GM23248 (cell line): ENCODE measurements at regions not wholly inside any gene's neighbourhood (a gene's known extent, or its start where the extent isn't known, plus 50 kb on each side); places are given as distances from the start of the nearest gene placed in this dataset.

Source experiments
- DNase-seq: peaks from one replicate; pipeline ENCODE4 v3.0.0-alpha.2; 2015
- H2AFZ ChIP-seq: fragments of 200-600 bp; sonication (generic); 2 replicates; pipeline ENCODE4 v1.6.1; 2016; ENCODE audit warnings: antibody characterized with exemption
- H3F3A ChIP-seq: fragments of 200-600 bp; sonication (generic); 2 replicates; pipeline ENCODE4 v1.6.1; 2016; ENCODE audit warnings: mild to moderate bottlenecking, antibody characterized with exemption, mixed run types; ENCODE audit not compliant: insufficient read depth
- H3K27ac ChIP-seq: fragments of 200-600 bp; sonication (generic); 2 replicates; pipeline ENCODE4 v1.5.1; 2016; ENCODE audit warnings: mild to moderate bottlenecking
- H3K27me3 ChIP-seq: fragments of 200-600 bp; sonication (generic); replicated peaks from 2 replicates; pipeline ENCODE4 v1.6.1; 2016; ENCODE audit warnings: mild to moderate bottlenecking; ENCODE audit not compliant: insufficient read depth
- H3K36me3 ChIP-seq: fragments of 200-600 bp; sonication (generic); 2 replicates; pipeline ENCODE4 v1.6.1; 2016; ENCODE audit warnings: low read depth, mild to moderate bottlenecking
- H3K4me1 ChIP-seq: fragments of 200-600 bp; sonication (generic); 2 replicates; pipeline ENCODE4 v1.6.1; 2016; ENCODE audit warnings: mild to moderate bottlenecking; ENCODE audit not compliant: insufficient read depth
- H3K4me2 ChIP-seq: fragments of 200-600 bp; sonication (generic); one replicate; pipeline ENCODE4 v1.6.1; 2016; ENCODE audit warnings: mild to moderate bottlenecking; ENCODE audit not compliant: unreplicated experiment
- H3K4me3 ChIP-seq: fragments of 200-600 bp; sonication (generic); 2 replicates; pipeline ENCODE4 v1.5.1; 2016; ENCODE audit warnings: mild to moderate bottlenecking
- H3K79me2 ChIP-seq: fragments of 200-600 bp; sonication (generic); 2 replicates; pipeline ENCODE4 v1.6.1; 2016; ENCODE audit warnings: mild to moderate bottlenecking; ENCODE audit not compliant: insufficient read depth
- H3K9ac ChIP-seq: fragments of 200-600 bp; sonication (generic); 2 replicates; pipeline ENCODE4 v1.6.1; 2016; ENCODE audit warnings: mild to moderate bottlenecking
- H3K9me2 ChIP-seq: fragments of 200-600 bp; sonication (generic); 2 replicates; pipeline ENCODE4 v1.6.1; 2016; ENCODE audit warnings: mixed run types, mild to moderate bottlenecking, moderate library complexity; ENCODE audit not compliant: insufficient read depth
- H3K9me3 ChIP-seq: fragments of 200-600 bp; sonication (generic); one replicate; pipeline ENCODE4 v1.6.1; 2017; ENCODE audit warnings: low read depth
- H4K20me1 ChIP-seq: fragments of 200-600 bp; sonication (generic); 2 replicates; pipeline ENCODE4 v1.6.0; 2016; ENCODE audit not compliant: insufficient read depth
- EZH2 ChIP-seq: fragments of 200-600 bp; sonication (generic); IDR thresholded peaks from 2 replicates; pipeline ENCODE4 v1.6.1; 2018; ENCODE audit warnings: antibody characterized with exemption, mild to moderate bottlenecking; ENCODE audit not compliant: insufficient read depth, poor library complexity, severe bottlenecking
- EZH2phosphoT487 ChIP-seq: fragments of 200-600 bp; sonication (generic); IDR thresholded peaks from 2 replicates; pipeline ENCODE4 v1.6.1; 2018; ENCODE audit warnings: antibody characterized with exemption, moderate library complexity, mild to moderate bottlenecking, low read depth; ENCODE audit not compliant: insufficient read depth
- WGBS, 2 experiments: methylation state at CpG; one replicate each; pipeline ENCODE4 v1.1.6; 2015 to 2017; ENCODE audit warnings: low lambda C conversion rate in 2 of 2, low coverage in 1 of 2; ENCODE audit errors: missing lambda C conversion rate in 2 of 2; 5-methylcytosine and 5-hydroxymethylcytosine counted together
- in situ Hi-C: fragments of 300-500 bp; cut with MboI; formaldehyde crosslinking; loops from 2 replicates; pipeline ENCODE4 v1.15.0; 2020

DNA sequence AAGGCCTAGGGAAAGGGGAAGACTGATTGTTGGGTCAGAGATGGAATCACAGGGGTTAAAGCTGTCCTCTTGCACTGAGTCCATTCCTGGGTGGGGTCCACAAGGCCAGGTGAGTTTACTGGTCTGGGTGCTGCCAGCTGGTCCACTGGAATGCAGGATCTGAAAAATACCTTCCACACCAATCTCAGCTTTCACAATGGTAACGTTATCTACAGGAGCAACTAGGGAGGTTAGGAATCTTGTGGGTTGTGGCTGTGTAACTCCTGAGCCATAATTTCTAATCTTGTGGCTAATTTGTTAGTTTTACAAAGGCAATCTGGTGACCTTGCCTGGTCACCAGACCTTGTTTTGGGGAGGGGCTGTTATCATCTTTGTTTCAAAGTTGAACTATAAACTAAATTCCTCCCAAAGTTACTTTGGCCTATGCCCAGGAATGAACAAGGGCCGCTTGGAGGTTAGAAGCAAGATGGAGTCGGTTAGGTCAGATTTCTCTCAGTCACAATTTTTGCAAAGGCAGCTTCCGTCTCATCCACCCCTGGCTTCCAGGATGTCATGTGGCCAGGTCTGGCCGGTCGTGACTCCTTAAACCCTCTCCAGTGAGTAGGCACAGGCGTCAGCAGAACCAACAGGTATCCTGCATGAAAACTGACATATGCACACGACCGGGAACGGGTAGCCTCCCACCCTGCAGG, 123.3 kb upstream of the SH3BP4 start:
- Histone ChIP-seq H3K9me2 (no peaks in the 10 kb centered on the region), H3K36me3 (no peaks in the 10 kb centered on the region), H3K27ac (no peak overlapping the region), H3K79me2 (no peaks in the 10 kb centered on the region), H2AFZ (no peak overlapping the region), H3K4me3 (no peak overlapping the region), H3K9ac (no peak overlapping the region), H3K9me3 (no peaks in the 10 kb centered on the region), H3K4me2 (no peak overlapping the region), H3K27me3 (no peaks in the 10 kb centered on the region), H4K20me1 (no peaks in the 10 kb centered on the region), H3F3A (peaks cover 9% of the 10 kb centered on the region), H3K4me1 (peaks cover 16% of the 10 kb centered on the region)
- no peak for DNase-seq
- TF ChIP-seq EZH2phosphoT487 (no peak), EZH2 (no peak)
- in situ Hi-C loops = no loop called here
- WGBS, 2 experiments = 89 to 93% methylated on average over 10 of the region's 10 CpGs

- Histone ChIP-seq H3K36me3 (no peaks in the 10 kb centered on the region), H3K4me3 (no peak overlapping the region), H3K9me3 (no peaks in the 10 kb centered on the region), H3K27me3 (no peaks in the 10 kb centered on the region), H3K4me2 (no peak overlapping the region), H3K9ac (no peak overlapping the region), H3K27ac (no peak overlapping the region), H3K4me1 (peaks cover 28% of the 10 kb centered on the region), H3F3A (peaks cover 22% of the 10 kb centered on the region), H3K79me2 (no peaks in the 10 kb centered on the region), H2AFZ (no peak overlapping the region), H3K9me2 (no peaks in the 10 kb centered on the region), H4K20me1 (no peaks in the 10 kb centered on the region)
- no peak for DNase-seq
- TF ChIP-seq EZH2 (no peak), EZH2phosphoT487 (no peak)
- in situ Hi-C loops = no loop called here
- 84 to 95% methylated on average over 2 of the region's 2 CpGs for WGBS, 2 experiments
Observed at GRCh38 chr2:234827096-234827860, 124.5 kb upstream of the SH3BP4 start.

DNA sequence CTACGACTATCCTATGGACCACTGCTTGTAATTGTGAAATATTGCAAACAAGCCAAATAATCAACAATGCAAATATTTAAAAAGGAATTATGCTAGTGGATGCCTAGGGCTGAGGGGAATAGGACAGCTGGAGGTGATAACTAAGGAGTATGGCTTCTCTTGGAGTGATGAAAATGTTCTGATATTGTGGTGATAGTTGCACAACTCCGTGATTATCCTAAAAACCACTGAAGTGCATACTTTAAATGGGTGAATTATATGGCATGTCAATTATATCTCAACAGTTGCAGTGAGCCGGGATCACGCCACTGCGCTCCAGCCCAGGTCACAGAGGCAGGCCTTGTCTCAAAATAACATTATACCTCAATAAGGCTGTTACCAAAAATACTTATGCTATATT, 125.1 kb upstream of the SH3BP4 start:
- Histone ChIP-seq H4K20me1 (no peaks in the 10 kb centered on the region), H2AFZ (no peak overlapping the region), H3F3A (peaks cover 28% of the 10 kb centered on the region), H3K36me3 (no peaks in the 10 kb centered on the region), H3K4me3 (no peak overlapping the region), H3K79me2 (no peaks in the 10 kb centered on the region), H3K4me1 (peaks cover 34% of the 10 kb centered on the region), H3K9ac (no peak overlapping the region), H3K9me3 (no peaks in the 10 kb centered on the region), H3K27me3 (no peaks in the 10 kb centered on the region), H3K27ac (no peak overlapping the region), H3K4me2 (no peak overlapping the region), H3K9me2 (no peaks in the 10 kb centered on the region)
- TF ChIP-seq EZH2phosphoT487 (no peak), EZH2 (no peak)
- 94 to 99% methylated on average over 5 of the region's 5 CpGs for WGBS, 2 experiments
- no peak for DNase-seq
- in situ Hi-C loops = no loop called here

- Histone ChIP-seq H3K36me3 (no peaks in the 10 kb centered on the region), H3K9me2 (no peaks in the 10 kb centered on the region), H2AFZ (no peak overlapping the region), H3K9me3 (no peaks in the 10 kb centered on the region), H3K27ac (no peak overlapping the region), H4K20me1 (no peaks in the 10 kb centered on the region), H3K4me1 (peaks cover 36% of the 10 kb centered on the region), H3K4me2 (no peak overlapping the region), H3K9ac (no peak overlapping the region), H3K79me2 (no peaks in the 10 kb centered on the region), H3K27me3 (no peaks in the 10 kb centered on the region), H3K4me3 (no peak overlapping the region), H3F3A (peaks cover 31% of the 10 kb centered on the region)
- no peak for TF ChIP-seq EZH2
- no peak for TF ChIP-seq EZH2phosphoT487
- 71 to 76% methylated on average over 5 of the region's 5 CpGs for WGBS, 2 experiments
- no peak for DNase-seq
- in situ Hi-C loops = no loop called here
Observed at GRCh38 chr2:234825616-234826015, 126.2 kb upstream of the SH3BP4 start.
